ENCODE measurements at regions not wholly inside any gene's neighbourhood (a gene's known extent, or its start where the extent isn't known, plus 50 kb on each side); places are given as distances from the start of the nearest gene placed in this dataset.

DNA sequence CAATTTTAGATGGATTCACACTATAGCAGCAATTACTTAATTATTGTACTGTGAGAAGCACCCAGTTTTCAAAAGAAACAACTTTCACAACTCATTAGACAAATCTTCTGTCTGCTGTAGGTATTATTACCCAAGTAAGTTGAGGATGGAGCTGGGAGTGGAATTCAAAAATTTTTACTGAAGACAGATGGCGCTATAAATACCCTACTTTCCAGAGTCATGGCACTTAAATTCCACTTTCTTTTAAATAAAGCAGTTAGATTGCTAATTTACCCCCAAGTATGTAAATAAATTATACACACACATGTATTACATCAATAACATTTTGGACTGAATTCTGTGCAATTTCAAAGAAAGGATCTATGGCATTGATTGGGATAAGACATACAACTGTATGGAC is 166.8 kb downstream of the FTCDNL1 start:
- TF ChIP-seq CTCF (IDR thresholded peaks at IDR 0.05; ENCODE audit: poor library complexity) (no peak), EZH2phosphoT487 (IDR thresholded peaks at IDR 0.05; ENCODE audit: low read depth, severe bottlenecking, unreplicated experiment) (no peak), EZH2 (IDR thresholded peaks at IDR 0.05; ENCODE audit: borderline replicate concordance) (no peak)

All from hepatocyte (in vitro differentiated cells).